ENCODE measurements at regions not wholly inside any gene's neighbourhood (a gene's known extent, or its start where the extent isn't known, plus 50 kb on each side); places are given as distances from the start of the nearest gene placed in this dataset.

- no peak overlapping the region for H3K27ac ChIP-seq
- TF ChIP-seq CTCF (IDR thresholded peaks at IDR 0.05) (no peak), ZFX (IDR thresholded peaks at IDR 0.05; ENCODE audit: borderline replicate concordance) (no peak)
Observed at GRCh38 chr4:156656896-156657295, 314.7 kb downstream of the PDGFC start.

- H3K27ac ChIP-seq: no peak overlapping the region
- TF ChIP-seq ZFX (IDR thresholded peaks at IDR 0.05; ENCODE audit: borderline replicate concordance) (no peak), CTCF (IDR thresholded peaks at IDR 0.05) (no peak)
Observed at GRCh38 chr4:156654410-156654809, 317.2 kb downstream of the PDGFC start.

- TF ChIP-seq ZFX (IDR thresholded peaks at IDR 0.05; ENCODE audit: borderline replicate concordance) (no peak), CTCF (IDR thresholded peaks at IDR 0.05) (no peak)
Observed at GRCh38 chr4:156643826-156644225, 327.8 kb downstream of the PDGFC start.

GRCh38 chr4:156642161-156642560 is 329.4 kb downstream of the PDGFC start:
- no peak overlapping the region for H3K27ac ChIP-seq
- TF ChIP-seq CTCF (IDR thresholded peaks at IDR 0.05) (no peak), ZFX (IDR thresholded peaks at IDR 0.05; ENCODE audit: borderline replicate concordance) (no peak)

More at GRCh38 chr4:156643826-156644225, 327.8 kb downstream of the PDGFC start:
- no peak overlapping the region for H3K27ac ChIP-seq

GRCh38 chr4:156638925-156639605 is 332.5 kb downstream of the PDGFC start:
- TF ChIP-seq CTCF (IDR thresholded peaks at IDR 0.05) (no peak), ZFX (IDR thresholded peaks at IDR 0.05; ENCODE audit: borderline replicate concordance) (no peak)
- no peak overlapping the region for H3K27ac ChIP-seq

- TF ChIP-seq CTCF (IDR thresholded peaks at IDR 0.05) (no peak), ZFX (IDR thresholded peaks at IDR 0.05; ENCODE audit: borderline replicate concordance) (no peak)
- H3K27ac ChIP-seq: no peak overlapping the region
Observed at GRCh38 chr4:156638334-156638733, 333.3 kb downstream of the PDGFC start.

- no peak for TF ChIP-seq ZFX (IDR thresholded peaks at IDR 0.05; ENCODE audit: borderline replicate concordance)
- no peak for TF ChIP-seq CTCF (IDR thresholded peaks at IDR 0.05)
- H3K27ac ChIP-seq: no peak overlapping the region
Observed at GRCh38 chr4:156636381-156636780, 335.2 kb downstream of the PDGFC start.

Measured in 22Rv1 (cell line).